ENCODE measurements at regions not wholly inside any gene's neighbourhood (a gene's known extent, or its start where the extent isn't known, plus 50 kb on each side); places are given as distances from the start of the nearest gene placed in this dataset.

DNA sequence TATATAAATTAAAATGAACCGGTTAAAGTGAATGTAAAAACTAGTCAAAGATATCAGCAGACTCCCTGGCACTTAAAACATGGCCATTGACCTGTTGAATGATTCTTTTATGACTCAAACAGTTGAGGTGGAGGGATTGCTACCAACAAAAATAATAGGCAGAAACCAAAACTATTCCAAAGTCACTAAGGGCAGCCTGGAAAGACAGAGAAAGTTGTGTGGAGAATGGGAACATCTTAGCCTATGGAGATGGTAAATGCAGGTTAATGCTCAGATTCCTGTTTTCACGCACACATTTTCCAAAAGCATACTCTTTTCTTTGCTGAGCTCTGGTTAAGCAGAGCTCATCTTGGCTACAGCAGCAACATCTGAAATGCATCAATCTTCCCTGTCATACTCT, 553.5 kb downstream of the HACE1 start:
- Histone ChIP-seq H3K4me1 (no peaks in the 10 kb centered on the region), H3K9me3 (no peaks in the 10 kb centered on the region), H3K4me3 (no peak overlapping the region), H3K27me3 (no peaks in the 10 kb centered on the region), H3K36me3 (no peaks in the 10 kb centered on the region), H3K27ac (no peak overlapping the region)
- TF ChIP-seq EP300 (IDR thresholded peaks at IDR 0.05) (no peak), POLR2A (IDR thresholded peaks at IDR 0.05) (no peak)
- WGBS, 2 donors = 79 to 84% methylated on average over 2 of the region's 2 CpGs
- no peak for DNase-seq (ENCODE audit: low spot score in 2 of 2)

- TF ChIP-seq POLR2A (IDR thresholded peaks at IDR 0.05) = no peak
- TF ChIP-seq EP300 (IDR thresholded peaks at IDR 0.05) = no peak
- TF ChIP-seq CTCF (IDR thresholded peaks at IDR 0.05) = no peak
- Histone ChIP-seq H3K27ac (no peak overlapping the region), H3K4me3 (no peak overlapping the region), H3K27me3 (no peaks in the 10 kb centered on the region), H3K36me3 (no peaks in the 10 kb centered on the region), H3K4me1 (no peaks in the 10 kb centered on the region), H3K9me3 (no peaks in the 10 kb centered on the region)
- DNase-seq (ENCODE audit: low spot score in 2 of 2) = no peak
- 93 to 97% methylated on average over 5 of the region's 5 CpGs for WGBS, 2 donors
Measured at GRCh38 chr6:104305206-104305605, 554.5 kb downstream of the HACE1 start.

- 69% methylated on average over 10 of the region's 10 CpGs for WGBS, 2 donors
- no peak overlapping the region for H3K27ac ChIP-seq
- no peaks in the 10 kb centered on the region for H3K4me1 ChIP-seq
- H3K9me3 ChIP-seq = no peaks in the 10 kb centered on the region
- TF ChIP-seq CTCF (IDR thresholded peaks at IDR 0.05) (no peak), EP300 (IDR thresholded peaks at IDR 0.05) (no peak), POLR2A (IDR thresholded peaks at IDR 0.05) (no peak)
- H3K4me3 ChIP-seq = no peak overlapping the region
- DNase-seq (ENCODE audit: low spot score in 2 of 2) = no peak
- H3K36me3 ChIP-seq = no peaks in the 10 kb centered on the region
- no peaks in the 10 kb centered on the region for H3K27me3 ChIP-seq
Measured at GRCh38 chr6:104301951-104302350, 557.8 kb downstream of the HACE1 start.

DNA sequence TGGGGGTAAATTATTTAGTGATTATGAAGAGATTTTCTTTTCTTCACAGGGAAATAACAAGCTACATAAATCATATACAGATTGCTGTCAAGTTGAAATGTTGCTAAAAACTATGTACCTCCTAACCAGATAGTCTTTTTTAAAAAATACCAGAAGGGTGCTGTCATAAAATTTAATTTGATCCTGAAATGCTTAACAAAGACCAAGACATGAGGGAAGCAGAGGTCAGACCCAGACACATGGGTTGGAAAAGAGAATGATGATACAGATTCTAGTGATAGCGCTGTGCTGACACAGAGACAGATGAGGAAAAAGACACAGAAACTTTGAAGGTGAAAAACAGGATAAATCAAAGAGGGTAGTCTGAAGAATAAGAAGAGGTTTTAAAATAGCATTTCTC, 573.1 kb downstream of the HACE1 start:
- WGBS, 2 donors = 91 to 96% methylated on average over 1 of the region's 1 CpG
- no peaks in the 10 kb centered on the region for H3K9me3 ChIP-seq
- H3K4me1 ChIP-seq = no peaks in the 10 kb centered on the region
- no peaks in the 10 kb centered on the region for H3K27me3 ChIP-seq
- TF ChIP-seq POLR2A (IDR thresholded peaks at IDR 0.05) = no peak
- no peak for TF ChIP-seq EP300 (IDR thresholded peaks at IDR 0.05)
- no peak for TF ChIP-seq CTCF (IDR thresholded peaks at IDR 0.05)
- H3K27ac ChIP-seq = no peak overlapping the region
- H3K4me3 ChIP-seq = no peak overlapping the region
- H3K36me3 ChIP-seq = no peaks in the 10 kb centered on the region
- DNase-seq (ENCODE audit: low spot score in 2 of 2) = no peak

DNA sequence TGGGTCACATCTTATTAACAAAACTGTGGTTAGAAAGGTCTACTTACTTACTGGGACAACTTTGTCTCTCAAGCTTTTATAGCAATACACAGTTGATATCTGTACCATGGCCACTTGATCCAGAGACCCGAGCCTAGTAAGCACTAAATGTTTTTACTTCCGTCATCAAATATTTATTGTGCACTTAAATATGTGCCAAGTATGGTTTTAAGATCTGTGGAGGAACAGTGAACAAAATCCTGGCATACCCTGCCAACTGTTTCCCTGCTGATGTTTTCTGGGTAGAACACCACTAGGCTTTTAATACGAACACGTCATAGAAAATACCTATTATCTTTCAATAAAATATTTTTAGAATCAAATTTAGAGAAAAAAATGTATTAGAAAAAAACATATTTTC, 574.8 kb downstream of the HACE1 start:
- Histone ChIP-seq H3K9me3 (no peaks in the 10 kb centered on the region), H3K4me3 (no peak overlapping the region), H3K27me3 (no peaks in the 10 kb centered on the region), H3K4me1 (no peaks in the 10 kb centered on the region), H3K27ac (no peak overlapping the region), H3K36me3 (no peaks in the 10 kb centered on the region)
- no peak for TF ChIP-seq EP300 (IDR thresholded peaks at IDR 0.05)
- no peak for TF ChIP-seq CTCF (IDR thresholded peaks at IDR 0.05)
- no peak for TF ChIP-seq POLR2A (IDR thresholded peaks at IDR 0.05)
- no peak for DNase-seq (ENCODE audit: low spot score in 2 of 2)
- WGBS, 2 donors = 85 to 87% methylated on average over 4 of the region's 4 CpGs

- Histone ChIP-seq H3K4me3 (no peak overlapping the region), H3K9me3 (peaks cover 0 to 9% (median 0%) of the 10 kb centered on the region in 4 donors), H3K27me3 (no peaks in the 10 kb centered on the region), H3K4me1 (no peaks in the 10 kb centered on the region), H3K27ac (no peak overlapping the region), H3K36me3 (no peaks in the 10 kb centered on the region)
- no peak for TF ChIP-seq CTCF (IDR thresholded peaks at IDR 0.05)
- TF ChIP-seq EP300 (IDR thresholded peaks at IDR 0.05) = no peak
- TF ChIP-seq POLR2A (IDR thresholded peaks at IDR 0.05) = no peak
- WGBS, 2 donors = 91 to 94% methylated on average over 2 of the region's 2 CpGs
- no peak for DNase-seq (ENCODE audit: low spot score in 2 of 2)
Measured at GRCh38 chr6:104282581-104282980, 577.1 kb downstream of the HACE1 start.

Data from tibial nerve (tissue), 4 donors.